ENCODE measurements at regions not wholly inside any gene's neighbourhood (a gene's known extent, or its start where the extent isn't known, plus 50 kb on each side); places are given as distances from the start of the nearest gene placed in this dataset.

DNA sequence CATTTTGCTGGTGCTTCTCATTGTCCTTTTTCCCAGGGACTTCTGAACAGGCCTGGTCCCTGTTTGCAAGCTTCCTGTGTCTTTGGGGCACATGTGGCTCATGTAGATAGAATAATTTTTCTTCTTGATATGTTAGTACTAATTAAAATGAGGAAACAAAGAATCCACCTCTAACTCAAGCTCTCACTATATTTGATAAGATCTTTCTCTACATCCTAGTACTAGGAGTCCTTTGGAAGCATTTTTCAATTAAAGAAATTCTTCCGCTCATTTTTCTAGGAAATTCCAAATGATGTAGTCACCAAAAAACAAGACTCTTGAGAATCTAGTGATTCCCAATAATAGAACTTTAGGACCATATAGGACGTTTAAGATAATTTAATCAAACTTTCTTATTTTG is 165.3 kb downstream of the SEC61B start:
- DNase-seq: no peak
- POLR2A ChIA-PET (ENCODE audit: unreplicated experiment): no interaction called here

DNA sequence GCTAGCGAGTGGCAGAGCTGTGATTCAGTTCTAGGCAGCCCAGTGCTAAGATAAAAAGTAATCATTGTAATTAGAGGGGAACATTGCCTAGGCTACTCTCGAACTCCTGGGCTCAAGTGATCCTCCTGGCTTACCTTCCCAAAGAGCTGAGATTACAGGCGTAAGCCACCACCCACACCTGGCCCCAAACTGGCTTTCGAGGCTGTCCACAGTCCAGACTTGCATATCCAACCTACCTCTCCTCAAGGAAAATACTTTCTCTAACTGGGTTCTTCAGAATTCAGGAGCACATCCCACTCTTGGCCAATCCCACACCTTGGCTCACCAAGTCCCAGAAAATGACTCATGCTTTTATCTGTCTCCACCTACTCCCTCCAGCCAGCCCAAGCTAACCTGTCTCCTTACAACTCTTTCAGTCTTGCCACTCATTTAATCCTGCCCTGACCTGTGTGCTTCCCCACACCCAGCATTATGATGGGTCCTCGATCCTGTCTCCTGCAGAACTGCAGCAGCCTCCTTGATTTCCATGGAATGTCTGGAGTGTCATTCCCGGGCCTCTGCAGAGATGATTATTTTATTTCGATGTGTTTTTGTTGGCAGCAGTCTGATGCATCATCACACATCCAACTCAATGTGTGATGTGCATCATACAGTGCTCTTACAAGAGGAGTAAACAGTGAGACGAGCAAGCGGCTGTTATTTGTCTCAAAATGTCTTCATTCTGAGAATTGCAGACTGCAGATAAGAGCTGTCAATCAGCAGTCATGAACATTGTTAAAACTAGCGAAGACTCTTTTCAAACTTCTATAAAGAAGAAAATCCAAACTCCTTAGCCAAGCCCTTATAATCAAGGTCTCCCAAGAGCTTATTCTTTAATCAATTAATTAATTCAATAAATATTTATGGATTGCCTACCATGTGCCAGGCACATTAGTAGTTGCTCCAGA is 167.3 kb downstream of the SEC61B start:
- no peak overlapping the region for H3K4me3 ChIP-seq (ENCODE audit: low read length)
- no peaks in the 10 kb centered on the region for H3K79me2 ChIP-seq (ENCODE audit: low read length)
- no peaks in the 10 kb centered on the region for H3K4me1 ChIP-seq (ENCODE audit: insufficient read depth, low read length)
- POLR2A ChIA-PET (ENCODE audit: unreplicated experiment): no interaction called here
- peaks cover 23% of the 10 kb centered on the region for H3K27me3 ChIP-seq (ENCODE audit: low read length)
- no peak overlapping the region for H3K9ac ChIP-seq (ENCODE audit: low read length)
- CTCF ChIA-PET: no interaction called here
- no peaks in the 10 kb centered on the region for H3K9me2 ChIP-seq (replicated peaks; ENCODE audit: low read length)
- H3K4me2 ChIP-seq (ENCODE audit: low read length): no peak overlapping the region
- ATAC-seq (no peak), DNase-seq (peak; percentile 7)
- no peaks in the 10 kb centered on the region for H3K9me3 ChIP-seq (ENCODE audit: low read length)
- H2AFZ ChIP-seq (ENCODE audit: low read length): no peak overlapping the region
- no peaks in the 10 kb centered on the region for H4K20me1 ChIP-seq (ENCODE audit: low read length)
- H3K36me3 ChIP-seq (ENCODE audit: low read depth, low read length): no peaks in the 10 kb centered on the region
- TF ChIP-seq, protein P1, sequence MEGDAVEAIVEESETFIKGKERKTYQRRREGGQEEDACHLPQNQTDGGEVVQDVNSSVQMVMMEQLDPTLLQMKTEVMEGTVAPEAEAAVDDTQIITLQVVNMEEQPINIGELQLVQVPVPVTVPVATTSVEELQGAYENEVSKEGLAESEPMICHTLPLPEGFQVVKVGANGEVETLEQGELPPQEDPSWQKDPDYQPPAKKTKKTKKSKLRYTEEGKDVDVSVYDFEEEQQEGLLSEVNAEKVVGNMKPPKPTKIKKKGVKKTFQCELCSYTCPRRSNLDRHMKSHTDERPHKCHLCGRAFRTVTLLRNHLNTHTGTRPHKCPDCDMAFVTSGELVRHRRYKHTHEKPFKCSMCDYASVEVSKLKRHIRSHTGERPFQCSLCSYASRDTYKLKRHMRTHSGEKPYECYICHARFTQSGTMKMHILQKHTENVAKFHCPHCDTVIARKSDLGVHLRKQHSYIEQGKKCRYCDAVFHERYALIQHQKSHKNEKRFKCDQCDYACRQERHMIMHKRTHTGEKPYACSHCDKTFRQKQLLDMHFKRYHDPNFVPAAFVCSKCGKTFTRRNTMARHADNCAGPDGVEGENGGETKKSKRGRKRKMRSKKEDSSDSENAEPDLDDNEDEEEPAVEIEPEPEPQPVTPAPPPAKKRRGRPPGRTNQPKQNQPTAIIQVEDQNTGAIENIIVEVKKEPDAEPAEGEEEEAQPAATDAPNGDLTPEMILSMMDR (conservative IDR thresholded peaks at IDR 0.05; ENCODE audit: low read depth, low read length): no peak
- TF ChIP-seq EZH2 (IDR thresholded peaks at IDR 0.05; ENCODE audit: low read length, unreplicated experiment) (no peak), EZH2phosphoT487 (IDR thresholded peaks at IDR 0.05; ENCODE audit: borderline replicate concordance, low read length) (no peak)
- no peak overlapping the region for H3K27ac ChIP-seq (ENCODE audit: low read length)
- no TSS peak for BruUV-seq (replicated peaks)
- intact Hi-C loops (cut with micrococcal nuclease): no loop called here
- H3F3A ChIP-seq (ENCODE audit: low read length, unreplicated experiment): no peaks in the 10 kb centered on the region

More for the DNA sequence above, 165.3 kb downstream of the SEC61B start:
- no peak for TF ChIP-seq EZH2phosphoT487 (IDR thresholded peaks at IDR 0.05; ENCODE audit: borderline replicate concordance, low read length)
- no peak for TF ChIP-seq EZH2 (IDR thresholded peaks at IDR 0.05; ENCODE audit: low read length, unreplicated experiment)
- TF ChIP-seq, protein P1 (conservative IDR thresholded peaks at IDR 0.05; ENCODE audit: low read depth, low read length): no peak
- intact Hi-C loops (cut with micrococcal nuclease): no loop called here
- Histone ChIP-seq H3K79me2 (ENCODE audit: low read length) (no peaks in the 10 kb centered on the region), H3K36me3 (ENCODE audit: low read depth, low read length) (no peaks in the 10 kb centered on the region), H2AFZ (ENCODE audit: low read length) (no peak overlapping the region), H3K27me3 (ENCODE audit: low read length) (peaks cover 25% of the 10 kb centered on the region; the same call in 1 of the 2 replicates), H3K4me1 (ENCODE audit: insufficient read depth, low read length) (no peaks in the 10 kb centered on the region), H3K9me2 (replicated peaks; ENCODE audit: low read length) (no peaks in the 10 kb centered on the region), H3K4me3 (ENCODE audit: low read length) (no peak overlapping the region), H3K9ac (ENCODE audit: low read length) (no peak overlapping the region), H3K27ac (ENCODE audit: low read length) (no peak overlapping the region), H3K4me2 (ENCODE audit: low read length) (no peak overlapping the region), H3K9me3 (ENCODE audit: low read length) (no peaks in the 10 kb centered on the region), H4K20me1 (ENCODE audit: low read length) (no peaks in the 10 kb centered on the region), H3F3A (ENCODE audit: low read length, unreplicated experiment) (no peaks in the 10 kb centered on the region)
- ATAC-seq: no peak
- CTCF ChIA-PET: no interaction called here
- BruUV-seq (replicated peaks): no TSS peak

Data from PC-3 (cell line).